NCI-H187 treated with DMSO at 0.1 percent for 48 hours (cell line): ENCODE measurements at regions not wholly inside any gene's neighbourhood (a gene's known extent, or its start where the extent isn't known, plus 50 kb on each side); places are given as distances from the start of the nearest gene placed in this dataset.

Experiments used
- DNase-seq: peaks from one replicate; lab custom pipeline; 2025; lab: John Stamatoyannopoulos, UW

DNA sequence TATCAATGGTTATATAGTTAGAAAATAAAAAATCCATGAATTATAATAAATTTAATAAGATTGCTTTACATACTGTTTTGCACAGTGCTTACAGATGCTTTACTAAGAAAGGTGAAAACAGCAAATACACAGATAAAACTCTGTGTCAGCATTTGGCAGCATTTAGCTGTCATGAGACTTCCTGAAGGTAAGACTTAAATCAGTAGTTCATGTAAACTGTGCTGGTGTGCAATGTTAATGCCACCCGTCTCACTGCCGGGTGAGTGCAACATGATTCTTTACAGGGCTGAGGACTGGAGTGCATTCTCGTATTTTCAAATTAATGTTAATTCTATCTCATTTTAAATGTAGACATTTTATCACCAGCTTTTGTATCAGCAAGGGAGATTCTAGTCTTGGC, 326.2 kb upstream of the POT1 start:
- no peak for DNase-seq

DNA sequence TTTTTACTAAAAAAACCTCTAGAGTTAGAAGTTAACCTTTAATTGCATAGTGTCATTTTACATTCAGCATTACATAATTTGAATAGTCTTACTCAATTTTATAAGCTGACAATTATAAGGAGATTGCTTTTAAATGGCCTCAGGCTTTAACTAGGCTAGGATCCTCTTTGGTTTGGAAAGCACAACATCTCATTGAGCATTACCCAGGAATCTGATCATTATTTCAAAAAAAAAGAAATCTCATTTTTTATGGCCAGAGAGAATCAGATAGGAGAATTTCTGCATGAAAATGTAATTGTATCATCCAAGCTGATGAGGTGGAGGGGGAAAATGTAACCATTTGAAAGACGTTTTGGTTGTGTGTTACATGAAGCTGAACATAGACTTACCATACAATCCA, 324.9 kb upstream of the POT1 start:
- no peak for DNase-seq

DNA sequence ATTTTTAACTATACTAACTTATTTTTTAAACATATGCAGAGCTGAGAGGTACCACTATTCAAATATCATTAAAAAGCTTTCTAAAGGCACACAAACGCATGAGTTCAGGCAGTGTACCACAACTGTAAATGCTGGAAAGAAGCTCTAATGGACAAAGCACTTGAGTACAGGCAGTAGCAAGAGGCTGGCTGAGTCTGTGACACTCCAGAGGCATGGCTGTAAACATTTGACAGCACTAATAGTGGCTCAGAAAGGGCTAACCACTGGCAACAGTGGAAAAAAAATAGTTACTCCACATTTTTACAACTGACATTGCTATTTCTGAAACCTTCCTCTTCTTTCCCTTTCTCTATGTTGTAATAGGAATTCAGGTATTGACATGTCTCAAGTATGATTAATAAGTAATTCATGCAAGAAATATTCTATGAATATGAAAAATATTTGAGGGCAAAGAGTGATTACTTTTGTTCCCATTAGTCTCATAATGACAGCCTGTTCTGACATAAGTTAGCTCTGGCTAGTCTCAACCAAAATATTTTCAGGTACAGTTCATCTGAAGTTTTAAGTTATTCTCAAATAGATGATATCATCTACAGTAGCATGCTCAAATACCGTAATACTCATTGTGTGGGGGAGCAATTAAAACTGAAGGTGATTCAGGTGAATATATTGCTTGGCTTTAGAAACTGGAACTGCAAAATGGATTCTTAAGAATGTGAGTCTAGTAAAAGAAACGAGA, 324.0 kb upstream of the POT1 start:
- no peak for DNase-seq

DNA sequence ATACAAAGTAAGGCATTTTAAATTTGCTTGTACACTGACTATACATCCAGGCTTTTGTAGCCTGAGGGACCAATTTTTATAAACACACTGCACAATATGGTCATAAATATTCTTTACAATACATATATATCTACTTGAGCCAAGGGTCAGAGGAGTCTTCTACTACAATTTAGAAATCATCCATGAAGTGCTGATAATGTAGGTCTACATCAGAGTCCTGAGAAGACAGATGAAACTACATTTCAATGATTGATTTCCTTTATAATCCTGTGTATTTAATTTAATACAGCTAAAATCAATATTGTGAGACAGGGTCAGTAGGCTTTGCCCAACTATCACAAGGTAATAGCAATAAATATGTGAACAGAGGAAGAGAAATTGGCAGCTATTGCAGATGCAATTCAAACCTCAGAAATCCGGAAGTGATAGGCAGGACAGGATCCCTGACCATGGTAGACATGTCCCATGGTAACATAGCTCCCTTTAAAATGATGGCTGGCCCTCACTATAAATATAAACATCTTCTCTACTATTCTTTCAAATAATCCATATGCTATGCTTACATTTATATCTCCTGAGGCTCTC, 318.0 kb upstream of the POT1 start:
- no peak for DNase-seq

DNA sequence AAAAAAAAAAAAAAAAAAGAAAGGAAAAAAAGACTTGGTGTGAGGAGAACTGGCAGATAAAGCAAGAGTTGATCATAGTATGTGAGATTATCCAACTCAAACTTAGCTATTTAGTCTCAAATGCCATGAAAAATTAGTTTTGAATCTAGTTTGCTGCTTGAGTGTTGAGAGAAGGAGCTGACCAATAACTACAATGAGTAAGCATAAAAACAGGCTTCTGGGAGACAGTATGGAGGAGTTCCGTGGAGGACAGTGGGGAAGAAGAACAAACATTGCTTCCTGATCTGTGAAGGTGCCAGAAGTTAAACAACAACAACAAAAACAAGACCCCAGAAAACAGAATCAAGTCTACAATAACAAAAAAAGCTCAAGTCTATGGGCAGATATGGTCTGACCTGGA, 317.1 kb upstream of the POT1 start:
- DNase-seq: no peak

DNA sequence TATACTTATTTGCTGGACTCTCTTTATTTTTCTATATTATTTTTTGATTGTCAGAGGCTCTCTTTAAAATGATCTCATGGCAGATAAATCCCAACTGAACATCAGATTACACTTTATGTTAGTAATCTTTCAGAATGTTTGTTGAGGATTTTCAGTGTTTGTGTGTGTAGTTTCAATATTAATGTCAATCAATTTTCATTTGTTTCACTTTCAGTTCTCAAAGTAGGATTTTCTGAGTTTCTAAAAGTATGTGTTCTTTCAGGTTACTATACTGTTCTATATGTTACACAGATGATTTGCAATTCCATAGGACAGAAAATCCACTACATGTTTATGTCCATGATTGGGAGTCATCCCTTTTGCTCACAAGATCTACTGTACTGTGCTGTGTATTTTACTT, 311.9 kb upstream of the POT1 start:
- no peak for DNase-seq

DNA sequence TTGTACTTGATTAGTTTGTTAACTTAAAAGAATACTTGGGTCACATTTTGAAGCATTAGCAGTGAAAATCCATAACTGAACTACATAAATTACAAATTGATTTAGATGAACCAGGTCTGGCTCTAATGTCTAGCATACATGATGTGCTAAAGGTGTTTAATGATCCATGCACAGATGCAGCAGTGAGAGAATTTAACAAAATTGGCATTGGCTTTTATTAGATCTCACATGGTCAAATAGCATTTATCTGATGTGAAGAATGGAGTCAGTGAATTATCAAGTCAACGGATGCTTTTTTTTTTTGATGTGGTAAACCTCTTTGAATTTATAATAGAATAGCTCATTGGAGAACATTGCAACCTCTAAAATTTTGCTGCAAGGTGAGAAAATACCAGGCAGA, 293.0 kb upstream of the POT1 start:
- DNase-seq: no peak

DNA sequence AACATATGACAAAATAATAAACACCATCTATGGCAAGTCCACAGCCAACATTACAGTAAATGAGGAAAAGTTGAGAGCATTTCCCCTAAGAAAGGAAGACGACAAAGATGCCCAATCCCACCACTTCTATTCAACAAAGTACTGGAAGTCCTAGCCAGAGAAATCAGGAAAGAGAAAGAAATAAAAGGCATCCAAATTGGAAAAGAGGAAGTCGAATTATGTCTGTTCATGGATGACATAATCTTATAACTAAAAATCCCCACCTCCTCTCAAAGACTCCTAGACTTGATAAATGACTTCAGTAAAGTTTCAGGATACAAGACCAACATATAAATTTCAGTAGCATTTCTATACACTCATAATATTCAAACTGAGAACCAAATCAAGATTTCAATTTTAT, 288.5 kb upstream of the POT1 start:
- no peak for DNase-seq

DNA sequence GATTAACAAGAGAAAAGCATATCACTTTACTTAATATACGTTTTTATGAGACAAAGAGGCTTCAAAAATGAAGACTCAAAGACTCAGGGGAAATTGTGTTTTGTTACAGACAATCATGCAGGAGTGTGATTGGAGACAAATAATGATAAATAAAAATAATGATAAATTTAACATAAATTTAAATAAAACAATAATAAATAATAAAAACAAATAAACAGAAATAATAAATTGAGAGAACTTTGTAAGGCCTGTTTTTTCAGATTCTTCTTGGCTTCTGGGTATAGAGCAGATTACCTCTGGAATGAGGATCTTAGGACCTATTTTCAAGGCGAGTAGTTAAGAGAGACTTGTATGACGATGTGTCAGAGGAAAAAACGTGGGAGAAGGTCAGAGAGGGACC, 271.4 kb upstream of the POT1 start:
- DNase-seq: no peak

DNA sequence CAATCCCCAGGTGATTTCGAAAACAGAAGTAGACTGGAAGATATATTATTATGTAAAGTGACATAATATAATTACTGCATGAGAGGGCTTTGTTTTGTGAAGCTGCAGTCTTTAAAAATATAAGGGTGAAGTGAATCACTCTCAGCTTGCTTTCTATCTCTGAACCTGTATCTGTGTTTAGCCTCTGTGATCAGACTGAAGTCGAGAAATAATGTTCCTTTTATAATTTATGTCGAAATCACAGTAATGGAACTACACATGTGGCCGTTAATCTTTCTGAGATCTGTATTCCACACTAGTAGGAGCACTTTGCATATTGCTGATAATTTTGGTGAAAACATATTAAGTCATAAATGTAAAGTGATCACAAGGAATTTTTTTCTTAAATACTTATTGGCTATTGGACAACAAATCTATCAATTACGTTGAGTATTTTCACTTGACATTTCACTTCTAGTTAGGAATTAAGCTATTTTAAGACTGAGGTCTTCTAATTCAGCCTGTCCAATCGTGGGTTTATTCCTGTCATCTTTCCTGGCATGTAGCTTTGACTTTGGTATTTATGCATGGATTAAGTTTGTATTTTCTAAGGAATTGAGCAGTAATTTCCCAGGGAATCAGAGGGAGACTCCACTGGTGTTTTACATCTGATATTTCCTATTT, 268.2 kb upstream of the POT1 start:
- no peak for DNase-seq

DNA sequence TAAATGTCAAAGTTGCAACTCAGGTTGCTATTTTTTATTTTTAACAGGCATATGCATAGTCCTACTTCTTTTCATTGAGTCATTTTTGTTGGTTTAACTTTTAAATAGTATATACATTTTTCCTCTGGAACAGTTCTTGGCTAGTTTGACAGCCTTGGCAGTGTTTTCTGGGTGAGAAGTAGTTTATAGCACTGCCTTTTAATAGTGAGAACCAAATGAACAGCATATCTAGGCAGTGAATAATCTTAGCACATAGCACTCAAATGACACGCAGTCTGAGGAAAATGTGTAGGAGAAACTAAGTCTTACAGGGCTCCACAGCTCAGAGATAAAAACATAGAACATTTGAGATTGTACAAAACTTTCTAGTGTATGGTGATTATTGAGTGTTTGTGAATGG, 265.5 kb upstream of the POT1 start:
- no peak for DNase-seq

DNA sequence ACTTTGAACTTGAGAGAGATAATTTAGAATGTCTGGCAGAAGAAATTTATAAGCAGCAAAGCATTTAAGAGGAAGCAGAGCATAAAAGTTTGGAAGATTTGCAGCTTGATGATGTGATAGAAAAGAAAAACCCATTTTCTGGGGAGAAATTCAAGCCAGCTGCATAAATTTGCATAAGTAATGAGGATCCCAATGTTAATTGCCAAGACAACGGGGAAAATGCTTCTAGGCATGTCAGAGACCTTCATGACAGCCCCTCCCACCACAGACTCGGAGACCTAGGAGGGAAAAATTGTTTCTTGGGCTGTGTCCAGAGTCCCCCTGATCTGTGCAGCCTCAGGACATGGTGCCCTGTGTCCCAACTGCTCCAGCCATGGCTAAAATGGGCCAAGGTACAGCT, 263.6 kb upstream of the POT1 start:
- DNase-seq: no peak

DNA sequence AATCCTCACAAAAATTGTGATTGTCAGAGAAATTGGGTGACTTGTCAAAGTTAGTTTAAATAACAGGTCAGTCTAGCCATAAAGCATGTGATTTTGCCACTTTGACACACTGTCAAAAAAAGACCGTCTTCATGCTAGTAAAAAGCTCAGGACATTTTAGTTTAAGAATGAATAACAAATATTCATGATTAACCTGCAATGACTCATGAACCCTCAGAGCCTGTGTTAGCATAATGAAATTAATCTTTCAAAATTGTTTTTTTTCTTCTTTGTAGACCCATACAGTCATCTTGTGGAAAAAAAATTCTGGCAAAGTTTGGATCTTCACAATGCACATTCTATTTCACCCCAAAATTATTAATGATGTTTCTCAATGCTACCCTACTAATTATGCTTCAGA, 255.2 kb upstream of the POT1 start:
- no peak for DNase-seq

DNA sequence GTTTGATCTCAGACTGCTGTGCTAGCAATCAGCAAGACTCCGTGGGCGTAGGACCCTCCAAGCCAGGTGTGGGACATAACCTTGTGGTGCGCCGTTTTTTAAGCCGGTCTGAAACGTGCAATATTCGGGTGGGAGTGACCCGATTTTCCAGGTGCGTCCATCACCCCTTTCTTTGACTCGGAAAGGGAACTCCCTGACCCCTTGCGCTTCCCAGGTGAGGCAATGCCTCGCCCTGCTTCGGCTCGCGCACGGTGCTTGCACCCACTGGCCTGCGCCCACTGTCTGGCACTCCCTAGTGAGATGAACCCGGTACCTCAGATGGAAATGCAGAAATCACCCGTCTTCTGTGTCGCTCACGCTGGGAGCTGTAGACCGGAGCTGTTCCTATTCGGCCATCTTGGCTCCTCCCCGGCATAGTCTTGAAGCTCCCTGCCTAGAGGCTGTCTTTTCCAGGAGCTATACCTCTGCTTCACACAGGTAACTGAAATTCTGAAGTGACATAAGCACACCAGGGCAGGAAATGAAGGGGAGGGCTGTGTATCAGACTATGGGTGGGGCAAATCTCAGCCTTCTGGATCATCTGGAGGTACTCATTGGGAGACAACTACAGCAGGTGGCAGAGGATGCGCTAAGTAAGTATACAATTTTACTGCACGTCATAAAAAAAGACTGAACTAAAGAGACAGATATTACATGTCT, 252.1 kb upstream of the POT1 start:
- peak; percentile 31 for DNase-seq

DNA sequence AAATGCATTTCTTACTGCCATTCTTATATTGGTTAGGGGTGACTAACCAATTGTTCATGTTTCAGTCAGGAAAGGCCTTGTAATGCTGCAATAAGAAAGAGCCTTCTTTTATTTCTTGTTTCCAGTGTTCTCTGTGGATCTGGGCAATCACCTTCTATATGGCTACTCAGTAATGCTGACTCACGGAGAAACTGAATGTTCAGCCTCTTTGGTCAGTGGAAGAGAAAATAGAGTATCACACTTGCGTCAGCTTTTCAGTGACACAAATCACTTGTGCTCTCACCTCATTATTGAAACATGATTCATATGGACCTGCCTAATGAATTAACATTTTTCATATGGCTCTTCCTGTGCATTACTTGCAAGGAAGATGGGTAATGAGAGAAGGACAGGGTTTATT, 243.9 kb upstream of the POT1 start:
- DNase-seq: no peak

DNA sequence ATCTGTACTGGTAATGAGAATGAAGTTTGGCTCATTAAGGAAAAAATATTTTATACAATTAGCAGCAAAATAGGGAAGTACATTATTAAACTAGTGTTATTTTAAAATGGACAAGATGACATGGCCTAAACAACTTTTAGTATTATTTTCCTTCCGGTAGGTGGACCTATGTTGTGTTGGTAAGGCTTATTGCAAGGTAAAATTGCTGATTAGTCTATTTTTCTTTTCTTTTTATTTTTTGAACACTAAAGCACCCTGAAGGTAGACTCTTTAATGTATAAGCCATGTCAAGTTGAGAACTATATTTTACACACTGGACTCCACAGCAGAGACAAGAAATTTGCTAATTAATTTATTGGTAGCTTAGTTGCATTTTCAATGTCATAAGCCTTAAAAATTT, 239.5 kb upstream of the POT1 start:
- DNase-seq: no peak

DNA sequence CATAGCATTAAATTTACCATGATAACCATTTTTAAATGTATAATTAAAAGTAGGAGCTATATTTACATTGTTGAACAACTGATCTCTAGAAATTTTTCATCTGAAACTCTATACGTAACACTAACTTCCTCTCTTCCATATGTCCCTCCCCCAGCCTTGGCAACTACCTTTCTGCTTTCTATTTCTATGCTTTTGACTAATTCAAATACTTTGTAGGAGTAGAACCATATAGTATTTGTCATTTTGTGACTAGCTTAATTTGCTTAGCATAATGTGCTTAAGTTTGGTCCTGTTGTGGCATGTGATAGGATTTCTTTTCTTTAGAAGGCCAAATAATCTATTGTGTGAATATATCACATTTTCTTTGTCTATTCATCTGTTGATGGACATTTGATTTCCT, 225.3 kb upstream of the POT1 start:
- no peak for DNase-seq

DNA sequence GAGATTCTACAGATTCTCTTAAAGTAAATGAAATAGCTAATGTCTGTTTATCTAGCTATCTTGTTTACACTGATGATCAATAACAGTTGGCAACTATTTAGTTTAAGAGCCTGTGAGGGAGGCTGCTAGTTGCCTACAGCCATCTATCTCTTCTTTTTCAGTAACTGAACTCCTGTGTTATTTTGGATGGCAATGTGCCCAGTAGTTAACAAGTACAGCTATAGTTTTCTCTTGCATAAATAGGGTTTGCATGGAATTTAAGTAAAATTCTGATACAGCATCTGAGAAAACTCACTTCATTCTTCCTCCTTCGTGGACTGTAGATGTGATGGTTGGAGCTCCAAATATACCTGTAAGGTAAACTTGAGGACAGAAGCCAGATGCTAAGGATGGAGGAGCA, 219.5 kb upstream of the POT1 start:
- no peak for DNase-seq

DNA sequence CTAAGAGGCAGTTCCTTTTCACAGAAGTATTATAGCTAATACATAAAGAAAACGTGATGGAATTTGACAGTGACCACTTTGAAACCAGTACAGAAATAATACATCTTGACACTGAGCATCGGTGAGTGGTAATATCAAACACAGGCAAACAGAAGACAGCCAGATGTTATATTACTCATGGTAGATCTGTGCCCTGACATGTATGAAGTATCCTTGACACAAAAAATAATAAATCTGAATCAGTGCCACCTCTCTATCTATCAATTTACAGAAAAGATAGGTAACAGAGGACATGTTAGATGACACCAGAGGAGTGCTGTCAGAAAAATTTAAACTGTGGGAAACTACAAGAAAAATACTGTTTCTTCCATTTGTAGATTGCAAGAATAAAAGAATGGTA, 217.4 kb upstream of the POT1 start:
- no peak for DNase-seq

DNA sequence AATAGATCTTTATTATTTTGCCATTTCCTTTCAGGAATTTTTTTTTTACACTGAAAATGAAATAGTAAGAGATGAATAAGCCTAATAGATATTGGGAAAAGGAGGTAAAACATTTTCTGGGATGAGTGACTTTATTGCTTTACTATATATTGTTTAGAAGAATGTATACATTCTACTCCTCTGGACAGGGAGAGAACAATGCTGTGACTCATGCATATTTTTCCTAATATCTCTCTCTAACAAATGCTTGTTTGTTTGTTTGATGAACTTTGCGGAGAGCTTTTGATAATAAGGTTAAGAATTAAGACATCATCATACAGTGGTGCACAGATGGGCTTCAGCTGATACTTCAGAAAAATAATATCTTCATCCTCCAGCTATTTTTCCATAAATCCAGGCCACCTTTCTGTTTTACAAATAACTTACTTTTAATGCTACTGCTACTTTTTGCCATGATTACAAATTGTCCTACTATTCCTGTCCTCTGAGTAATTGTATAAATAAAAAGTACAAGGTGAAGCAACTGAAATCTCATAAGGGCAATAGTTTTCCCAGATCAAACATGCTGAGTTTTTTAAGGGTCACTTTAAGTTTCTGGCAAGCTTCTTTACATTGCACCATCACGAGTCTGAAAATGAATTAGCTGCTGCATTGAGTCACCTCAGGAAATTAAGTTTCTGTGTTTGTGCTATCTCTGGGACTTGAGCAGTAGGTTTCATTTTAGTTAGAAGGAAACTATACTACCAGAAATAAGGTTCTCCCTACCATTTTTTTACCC, 207.3 kb upstream of the POT1 start:
- DNase-seq: no peak

DNA sequence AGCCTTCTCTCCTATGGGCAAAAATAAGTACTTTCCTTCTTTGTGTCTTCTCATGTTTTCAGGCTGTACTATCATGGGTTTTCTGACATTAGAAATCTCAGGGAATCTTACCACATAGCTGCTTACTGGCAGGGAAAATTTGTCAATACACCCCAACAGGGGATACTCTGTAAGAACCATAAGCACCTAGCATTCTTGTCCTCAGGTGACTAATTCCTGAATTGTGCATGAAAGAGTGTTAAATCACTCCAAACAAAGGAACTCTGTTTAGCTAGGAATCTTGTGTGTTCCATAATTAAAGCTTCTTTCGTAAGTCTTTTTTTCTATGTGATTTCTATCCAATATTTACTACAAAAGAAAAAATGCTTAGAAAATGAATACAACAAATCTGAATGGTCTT, 206.7 kb upstream of the POT1 start:
- DNase-seq: no peak

DNA sequence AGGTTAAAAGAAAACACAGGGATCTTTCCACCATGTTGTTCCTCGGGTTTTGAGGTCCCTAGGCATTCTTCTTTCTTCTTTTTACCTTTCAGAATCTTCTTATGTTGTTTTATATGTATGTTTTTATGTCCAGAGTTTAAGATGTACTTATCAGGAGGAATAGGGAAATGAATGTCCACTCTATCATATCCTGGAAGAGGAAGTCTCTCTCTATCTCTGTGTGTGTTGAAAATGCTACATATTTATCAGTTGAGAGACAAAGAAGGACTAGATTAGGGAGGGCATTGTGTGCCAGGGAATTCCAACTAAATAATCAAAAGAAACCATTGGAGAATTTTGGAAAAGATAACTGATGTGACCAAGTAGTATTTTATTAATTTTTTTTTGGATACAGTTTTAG, 200.5 kb upstream of the POT1 start:
- no peak for DNase-seq
